ENCODE measurements at regions not wholly inside any gene's neighbourhood (a gene's known extent, or its start where the extent isn't known, plus 50 kb on each side); places are given as distances from the start of the nearest gene placed in this dataset.

DNA sequence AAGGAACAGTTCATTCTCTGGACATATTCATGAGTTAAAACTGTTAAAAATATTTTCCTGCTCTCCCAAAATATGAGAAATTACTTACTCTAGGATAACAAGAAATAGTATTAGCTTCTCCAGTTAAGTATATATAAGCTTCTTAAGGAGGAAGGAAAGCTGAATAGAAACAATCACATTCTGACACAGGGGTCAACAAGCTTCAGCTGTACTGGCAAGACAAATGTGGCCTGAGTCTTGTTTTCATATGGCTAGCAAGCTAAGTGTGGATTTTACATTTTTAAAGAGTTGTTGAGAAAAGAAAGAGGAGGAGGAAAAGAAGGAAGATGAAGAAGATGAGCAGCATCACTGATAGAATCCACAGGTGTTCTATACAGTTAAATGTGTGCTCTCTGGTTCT is 313.8 kb downstream of the ZPLD1 start:
- ChIA-PET POLR2A (no interaction called here), CTCF (no interaction called here)
- H3K9me3 ChIP-seq (ENCODE audit: control insufficient read depth, insufficient read depth, low read depth, low read length), result no peaks in the 10 kb centered on the region
- H3K4me1 ChIP-seq (ENCODE audit: control insufficient read depth, insufficient read depth, low read length), result no peaks in the 10 kb centered on the region
- DNase-seq (ENCODE audit: low read depth, low spot score) (no peak), ATAC-seq (no peak)
- H3K36me3 ChIP-seq (ENCODE audit: control insufficient read depth, insufficient read depth, low read length), result no peaks in the 10 kb centered on the region
- intact Hi-C loops (cut with micrococcal nuclease; ENCODE audit: unreplicated experiment), result no loop called here
- BruUV-seq (replicated peaks), result no TSS peak
- H3K4me3 ChIP-seq (ENCODE audit: low read depth in 2 of 2, low read length in 2 of 2), result no peak overlapping the region
- H3K27ac ChIP-seq (ENCODE audit: low read length), result no peak overlapping the region
- no peaks in the 10 kb centered on the region for H3K27me3 ChIP-seq (ENCODE audit: control insufficient read depth, insufficient read depth, low read length)
- in situ Hi-C loops (cut with HindIII; ENCODE audit: low pct_unique_long_range_greater_than_20kb, low sequenced_read_pairs), result no loop called here
- TF ChIP-seq, protein P1, sequence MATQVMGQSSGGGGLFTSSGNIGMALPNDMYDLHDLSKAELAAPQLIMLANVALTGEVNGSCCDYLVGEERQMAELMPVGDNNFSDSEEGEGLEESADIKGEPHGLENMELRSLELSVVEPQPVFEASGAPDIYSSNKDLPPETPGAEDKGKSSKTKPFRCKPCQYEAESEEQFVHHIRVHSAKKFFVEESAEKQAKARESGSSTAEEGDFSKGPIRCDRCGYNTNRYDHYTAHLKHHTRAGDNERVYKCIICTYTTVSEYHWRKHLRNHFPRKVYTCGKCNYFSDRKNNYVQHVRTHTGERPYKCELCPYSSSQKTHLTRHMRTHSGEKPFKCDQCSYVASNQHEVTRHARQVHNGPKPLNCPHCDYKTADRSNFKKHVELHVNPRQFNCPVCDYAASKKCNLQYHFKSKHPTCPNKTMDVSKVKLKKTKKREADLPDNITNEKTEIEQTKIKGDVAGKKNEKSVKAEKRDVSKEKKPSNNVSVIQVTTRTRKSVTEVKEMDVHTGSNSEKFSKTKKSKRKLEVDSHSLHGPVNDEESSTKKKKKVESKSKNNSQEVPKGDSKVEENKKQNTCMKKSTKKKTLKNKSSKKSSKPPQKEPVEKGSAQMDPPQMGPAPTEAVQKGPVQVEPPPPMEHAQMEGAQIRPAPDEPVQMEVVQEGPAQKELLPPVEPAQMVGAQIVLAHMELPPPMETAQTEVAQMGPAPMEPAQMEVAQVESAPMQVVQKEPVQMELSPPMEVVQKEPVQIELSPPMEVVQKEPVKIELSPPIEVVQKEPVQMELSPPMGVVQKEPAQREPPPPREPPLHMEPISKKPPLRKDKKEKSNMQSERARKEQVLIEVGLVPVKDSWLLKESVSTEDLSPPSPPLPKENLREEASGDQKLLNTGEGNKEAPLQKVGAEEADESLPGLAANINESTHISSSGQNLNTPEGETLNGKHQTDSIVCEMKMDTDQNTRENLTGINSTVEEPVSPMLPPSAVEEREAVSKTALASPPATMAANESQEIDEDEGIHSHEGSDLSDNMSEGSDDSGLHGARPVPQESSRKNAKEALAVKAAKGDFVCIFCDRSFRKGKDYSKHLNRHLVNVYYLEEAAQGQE (IDR thresholded peaks at IDR 0.05; ENCODE audit: insufficient read depth in 1 of 2, low read depth in 2 of 2, low read length in 1 of 2), result no peak
- TF ChIP-seq TCF7L2 (IDR thresholded peaks at IDR 0.05; ENCODE audit: low read depth, low read length), result no peak

DNA sequence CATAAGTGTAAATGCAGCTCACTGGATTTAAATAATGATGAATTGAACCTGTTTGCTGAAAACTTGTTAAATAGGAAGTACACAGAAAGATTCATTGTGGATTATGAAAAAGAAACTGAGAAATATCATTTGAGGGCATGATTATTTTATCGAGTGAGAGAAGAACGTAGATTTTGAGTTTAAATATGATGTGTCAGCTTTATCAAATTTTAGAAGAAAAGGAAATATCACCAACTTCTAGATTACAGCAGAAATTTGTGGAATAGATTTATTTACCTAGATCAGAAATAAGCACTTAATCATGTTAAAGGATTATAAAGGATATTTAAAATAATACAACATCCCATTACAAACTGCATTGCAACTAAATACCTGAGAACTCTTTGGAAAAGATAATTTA is 315.5 kb downstream of the ZPLD1 start:
- H3K4me1 ChIP-seq (ENCODE audit: control insufficient read depth, insufficient read depth, low read length), result no peaks in the 10 kb centered on the region
- H3K4me3 ChIP-seq (ENCODE audit: low read depth in 2 of 2, low read length in 2 of 2), result no peak overlapping the region
- no peaks in the 10 kb centered on the region for H3K36me3 ChIP-seq (ENCODE audit: control insufficient read depth, insufficient read depth, low read length)
- H3K27me3 ChIP-seq (ENCODE audit: control insufficient read depth, insufficient read depth, low read length), result no peaks in the 10 kb centered on the region
- no peak for DNase-seq (ENCODE audit: low read depth, low spot score)
- no peak for ATAC-seq
- CTCF ChIA-PET, result no interaction called here
- H3K27ac ChIP-seq (ENCODE audit: low read length), result no peak overlapping the region
- TF ChIP-seq, protein P2, sequence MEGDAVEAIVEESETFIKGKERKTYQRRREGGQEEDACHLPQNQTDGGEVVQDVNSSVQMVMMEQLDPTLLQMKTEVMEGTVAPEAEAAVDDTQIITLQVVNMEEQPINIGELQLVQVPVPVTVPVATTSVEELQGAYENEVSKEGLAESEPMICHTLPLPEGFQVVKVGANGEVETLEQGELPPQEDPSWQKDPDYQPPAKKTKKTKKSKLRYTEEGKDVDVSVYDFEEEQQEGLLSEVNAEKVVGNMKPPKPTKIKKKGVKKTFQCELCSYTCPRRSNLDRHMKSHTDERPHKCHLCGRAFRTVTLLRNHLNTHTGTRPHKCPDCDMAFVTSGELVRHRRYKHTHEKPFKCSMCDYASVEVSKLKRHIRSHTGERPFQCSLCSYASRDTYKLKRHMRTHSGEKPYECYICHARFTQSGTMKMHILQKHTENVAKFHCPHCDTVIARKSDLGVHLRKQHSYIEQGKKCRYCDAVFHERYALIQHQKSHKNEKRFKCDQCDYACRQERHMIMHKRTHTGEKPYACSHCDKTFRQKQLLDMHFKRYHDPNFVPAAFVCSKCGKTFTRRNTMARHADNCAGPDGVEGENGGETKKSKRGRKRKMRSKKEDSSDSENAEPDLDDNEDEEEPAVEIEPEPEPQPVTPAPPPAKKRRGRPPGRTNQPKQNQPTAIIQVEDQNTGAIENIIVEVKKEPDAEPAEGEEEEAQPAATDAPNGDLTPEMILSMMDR (IDR thresholded peaks at IDR 0.05), result no peak
- no peak for TF ChIP-seq SIN3A (IDR thresholded peaks at IDR 0.05; ENCODE audit: borderline replicate concordance, insufficient read depth, low read depth, low read length)
- TF ChIP-seq, protein P1 (IDR thresholded peaks at IDR 0.05; ENCODE audit: insufficient read depth in 1 of 2, low read depth in 2 of 2, low read length in 1 of 2), result no peak
- no peak for TF ChIP-seq POLR2AphosphoS5 (IDR thresholded peaks at IDR 0.05; ENCODE audit: low read depth, low read length)
- TF ChIP-seq TCF7L2 (IDR thresholded peaks at IDR 0.05; ENCODE audit: low read depth, low read length), result no peak
- intact Hi-C loops (cut with micrococcal nuclease; ENCODE audit: unreplicated experiment) (no loop called here), in situ Hi-C loops (cut with HindIII; ENCODE audit: low pct_unique_long_range_greater_than_20kb, low sequenced_read_pairs) (no loop called here)
- POLR2A ChIA-PET, result no interaction called here
- H3K9me3 ChIP-seq (ENCODE audit: control insufficient read depth, insufficient read depth, low read depth, low read length), result no peaks in the 10 kb centered on the region
- BruUV-seq (replicated peaks), result no TSS peak
